ENCODE measurements at regions not wholly inside any gene's neighbourhood (a gene's known extent, or its start where the extent isn't known, plus 50 kb on each side); places are given as distances from the start of the nearest gene placed in this dataset.

DNA sequence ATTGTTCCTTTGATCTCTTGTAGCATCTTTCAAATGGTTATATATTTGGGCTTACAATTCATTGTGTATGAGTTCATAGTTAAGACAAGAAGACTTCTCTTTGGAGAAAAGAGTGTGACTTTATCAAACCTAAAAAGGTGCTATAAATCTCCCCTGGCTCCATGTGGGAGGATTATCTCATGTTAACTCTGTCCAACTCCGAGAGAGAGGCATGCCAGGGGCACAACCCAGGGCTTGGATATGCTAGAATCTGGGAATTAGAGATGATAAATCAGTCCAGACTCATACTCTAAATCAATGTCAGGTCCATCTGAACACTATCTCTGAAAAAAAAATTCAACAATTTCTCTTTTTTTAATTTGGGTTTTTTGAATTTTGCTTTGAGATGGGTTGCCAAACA, 462.8 kb downstream of the TUSC7 start:
- no peaks in the 10 kb centered on the region for H3K36me3 ChIP-seq
- H3K4me3 ChIP-seq, result no peak overlapping the region
- WGBS, 5 donors, result 61 to 90% (median 81%) methylated on average over 1 of the region's 1 CpG
- intact Hi-C loops (cut with DNase I; ENCODE audit: low total_unique reads), result no loop called here
- H3K27me3 ChIP-seq, result no peaks in the 10 kb centered on the region
- no peaks in the 10 kb centered on the region for H3K9me3 ChIP-seq
- no peak overlapping the region for H3K27ac ChIP-seq
- TF ChIP-seq POLR2AphosphoS5 (IDR thresholded peaks at IDR 0.05), result no peak
- no peak for TF ChIP-seq POLR2A (IDR thresholded peaks at IDR 0.05)
- TF ChIP-seq CTCF (IDR thresholded peaks at IDR 0.05), result no peak
- TF ChIP-seq EP300 (IDR thresholded peaks at IDR 0.05), result no peak
- DNase-seq, result no peak
- no peaks in the 10 kb centered on the region for H3K4me1 ChIP-seq

- TF ChIP-seq EP300 (IDR thresholded peaks at IDR 0.05) (no peak), POLR2A (IDR thresholded peaks at IDR 0.05) (no peak), POLR2AphosphoS5 (IDR thresholded peaks at IDR 0.05) (no peak), CTCF (IDR thresholded peaks at IDR 0.05) (no peak)
- Histone ChIP-seq H3K27me3 (no peaks in the 10 kb centered on the region), H3K4me3 (no peak overlapping the region), H3K9me3 (no peaks in the 10 kb centered on the region), H3K4me1 (no peaks in the 10 kb centered on the region), H3K36me3 (no peaks in the 10 kb centered on the region), H3K27ac (no peak overlapping the region)
- 34 to 43% (median 39%) methylated on average over 1 of the region's 1 CpG for WGBS, 5 donors
- no peak for DNase-seq
- intact Hi-C loops (cut with DNase I; ENCODE audit: low total_unique reads), result no loop called here
Observed at GRCh38 chr3:117181222-117181621, 471.6 kb downstream of the TUSC7 start.

- WGBS, 5 donors, result 76 to 86% (median 83%) methylated on average over 4 of the region's 4 CpGs
- intact Hi-C loops (cut with DNase I; ENCODE audit: low total_unique reads), result no loop called here
Observed at GRCh38 chr3:117184574-117184973, 475.0 kb downstream of the TUSC7 start.

GRCh38 chr3:117191245-117191644, 481.7 kb downstream of the TUSC7 start:
- Histone ChIP-seq H3K9me3 (no peaks in the 10 kb centered on the region), H3K4me1 (no peaks in the 10 kb centered on the region), H3K27ac (no peak overlapping the region), H3K4me3 (no peak overlapping the region), H3K36me3 (no peaks in the 10 kb centered on the region), H3K27me3 (no peaks in the 10 kb centered on the region)
- 86 to 96% (median 93%) methylated on average over 1 of the region's 1 CpG for WGBS, 5 donors
- no peak for DNase-seq
- intact Hi-C loops (cut with DNase I; ENCODE audit: low total_unique reads), result no loop called here
- no peak for TF ChIP-seq POLR2A (IDR thresholded peaks at IDR 0.05)
- TF ChIP-seq POLR2AphosphoS5 (IDR thresholded peaks at IDR 0.05), result no peak
- no peak for TF ChIP-seq CTCF (IDR thresholded peaks at IDR 0.05)

More at GRCh38 chr3:117184574-117184973, 475.0 kb downstream of the TUSC7 start:
- Histone ChIP-seq H3K4me1 (no peaks in the 10 kb centered on the region), H3K4me3 (no peak overlapping the region), H3K27ac (no peak overlapping the region), H3K36me3 (no peaks in the 10 kb centered on the region), H3K27me3 (no peaks in the 10 kb centered on the region), H3K9me3 (no peaks in the 10 kb centered on the region)
- no peak for DNase-seq
- TF ChIP-seq POLR2AphosphoS5 (IDR thresholded peaks at IDR 0.05) (no peak), EP300 (IDR thresholded peaks at IDR 0.05) (no peak), POLR2A (IDR thresholded peaks at IDR 0.05) (no peak), CTCF (IDR thresholded peaks at IDR 0.05) (no peak)
